SK-N-SH (cell line): ENCODE measurements at regions not wholly inside any gene's neighbourhood (a gene's known extent, or its start where the extent isn't known, plus 50 kb on each side); places are given as distances from the start of the nearest gene placed in this dataset.
A peak's percentile ranks its signal among the peaks of the same experiment; 100 is the strongest.

Experiments used
- CTCF ChIA-PET: fragments of 300-600, 350-600 bp; formaldehyde crosslinking; extraction: SDS; loops from one replicate; lab custom pipeline; 2021; lab: Yijun Ruan, JAX
- POLR2A ChIA-PET: fragments of 350-600 bp; sonication (Branson Sonifier 250); formaldehyde crosslinking; extraction: SDS; loops from one replicate; lab custom pipeline; 2020; ENCODE audit warnings: antibody characterized with exemption, inconsistent platforms; lab: Yijun Ruan, JAX
- DNase-seq: peaks from one replicate; pipeline ENCODE4 v3.0.0; 2012
- H2AFZ ChIP-seq: fragments of 200-600 bp; sonication (generic); 2 replicates; pipeline ENCODE4 v1.8.1; 2016; ENCODE audit warnings: antibody characterized with exemption, mild to moderate bottlenecking, low read depth
- H3F3A ChIP-seq: fragments of 200-600 bp; sonication (generic); replicated peaks from 2 replicates; pipeline ENCODE3; 2016; ENCODE audit warnings: antibody characterized with exemption, mild to moderate bottlenecking; ENCODE audit not compliant: insufficient read depth
- H3K27ac ChIP-seq, 2 experiments: fragments of 200-500 bp in 1 of 2; fragments of 200-600 bp in 1 of 2; sonication (Bioruptor generic) in 1 of 2; sonication (generic), shearing (Covaris generic) in 1 of 2; 2 replicates each; pipeline versions ENCODE4 v1.5.1 to v1.6.1; 2014 to 2016; ENCODE audit warnings: low read depth in 2 of 2, inconsistent platforms in 1 of 2, low read length in 1 of 2, mild to moderate bottlenecking in 1 of 2, mixed read lengths in 1 of 2
- H3K27me3 ChIP-seq: fragments of 200-600 bp; sonication (generic), shearing (Covaris generic); 2 replicates; pipeline ENCODE4 v1.6.1; 2016; ENCODE audit warnings: mixed run types; ENCODE audit not compliant: insufficient read depth
- H3K36me3 ChIP-seq, 2 experiments: fragments of 200-500 bp in 1 of 2; fragments of 200-600 bp in 1 of 2; sonication (Bioruptor generic) in 1 of 2; sonication (generic) in 1 of 2; replicated peaks in 1 of 2; 2 replicates each; pipeline versions ENCODE3 to v1.5.1; 2014 to 2016; ENCODE audit warnings: low read length in 1 of 2, mild to moderate bottlenecking in 1 of 2; ENCODE audit not compliant: insufficient read depth in 2 of 2, control insufficient read depth in 1 of 2
- H3K4me1 ChIP-seq, 2 experiments: fragments of 200-500 bp in 1 of 2; fragments of 200-600 bp in 1 of 2; sonication (Bioruptor generic) in 1 of 2; sonication (generic), shearing (Covaris generic) in 1 of 2; 2 replicates each; pipeline versions ENCODE4 v1.5.1 to v1.6.1; 2014 to 2016; ENCODE audit warnings: low read depth in 1 of 2, low read length in 1 of 2, mixed run types in 1 of 2; ENCODE audit not compliant: insufficient read depth in 2 of 2, control insufficient read depth in 1 of 2
- H3K4me2 ChIP-seq: fragments of 200-600 bp; sonication (generic), shearing (Covaris generic); 2 replicates; pipeline ENCODE4 v1.6.1; 2017; ENCODE audit warnings: mixed run types
- H3K4me3 ChIP-seq, 2 experiments: fragments of 200-500 bp in 1 of 2; fragments of 200-600 bp in 1 of 2; sonication (Bioruptor generic) in 1 of 2; sonication (generic), shearing (Covaris generic) in 1 of 2; 2 replicates each; pipeline versions ENCODE4 v1.5.1 to v1.8.1; 2014 to 2016; ENCODE audit warnings: low read depth in 2 of 2, inconsistent platforms in 1 of 2, low read length in 1 of 2, mild to moderate bottlenecking in 1 of 2, mixed read lengths in 1 of 2, moderate library complexity in 1 of 2
- H3K79me2 ChIP-seq: fragments of 200-600 bp; sonication (generic); 2 replicates; pipeline ENCODE4 v1.8.1; 2017; ENCODE audit warnings: mild to moderate bottlenecking; ENCODE audit not compliant: insufficient read depth
- H3K9ac ChIP-seq: fragments of 200-600 bp; sonication (generic); 2 replicates; pipeline ENCODE4 v1.6.1; 2017; ENCODE audit warnings: mixed run types
- H3K9me2 ChIP-seq: fragments of 200-600 bp; sonication (generic); 2 replicates; pipeline ENCODE4 v1.6.1; 2017; ENCODE audit warnings: mixed run types
- H3K9me3 ChIP-seq: fragments of 200-600 bp; sonication (generic); 2 replicates; pipeline ENCODE4 v1.6.1; 2017; ENCODE audit warnings: mixed run types, mild to moderate bottlenecking, moderate library complexity
- H4K20me1 ChIP-seq: fragments of 200-600 bp; sonication (generic); 2 replicates; pipeline ENCODE4 v1.6.1; 2017; ENCODE audit warnings: mild to moderate bottlenecking, mixed run types; ENCODE audit not compliant: insufficient read depth
- FOXM1 ChIP-seq: IDR thresholded peaks from 2 replicates; pipeline ENCODE4 v1.4.0; 2012; ENCODE audit warnings: low read depth, mild to moderate bottlenecking
- RAD21 ChIP-seq: IDR thresholded peaks from 2 replicates; pipeline ENCODE4 v1.6.1; 2012; ENCODE audit warnings: mild to moderate bottlenecking, low read length
- RCOR1 ChIP-seq: fragments of 150-350 bp; IDR thresholded peaks from 2 replicates; pipeline ENCODE4 v1.6.1; 2017; ENCODE audit warnings: antibody characterized with exemption, low read length
- RFX5 ChIP-seq: IDR thresholded peaks from 2 replicates; pipeline ENCODE4 v1.6.1; 2012; ENCODE audit warnings: mild to moderate bottlenecking, improper control_type of control experiment, low read length
- WGBS: methylation state at CpG from one replicate; pipeline ENCODE4 v1.1.6; 2017; ENCODE audit warnings: low lambda C conversion rate; 5-methylcytosine and 5-hydroxymethylcytosine counted together
- TF ChIP-seq, protein P1 (sequence below): IDR thresholded peaks from 2 replicates; pipeline ENCODE4 v1.4.0; 2012; ENCODE audit warnings: low read depth
- TF ChIP-seq, protein P2 (sequence below): IDR thresholded peaks from 2 replicates; pipeline ENCODE4 v1.6.1; 2012; ENCODE audit warnings: mild to moderate bottlenecking, low read depth, low read length, moderate library complexity
- TF ChIP-seq, protein P3 (sequence below): fragments of 150-350 bp; IDR thresholded peaks from 2 replicates; pipeline ENCODE4 v1.6.1; 2017; ENCODE audit warnings: antibody characterized with exemption, low read length, low read depth, borderline replicate concordance
- TF ChIP-seq, protein P4 (sequence below): IDR thresholded peaks from 2 replicates; pipeline ENCODE4 v1.4.0; 2012; ENCODE audit warnings: low read depth, borderline replicate concordance
- TF ChIP-seq, protein P5 (sequence below): fragments of 200-600 bp; sonication (generic); IDR thresholded peaks from 2 replicates; pipeline ENCODE4 v1.6.1; 2017; ENCODE audit warnings: antibody characterized with exemption, mild to moderate bottlenecking, moderate library complexity
- TF ChIP-seq, protein P6 (sequence below): IDR thresholded peaks from 2 replicates; pipeline ENCODE4 v1.4.0; 2012; ENCODE audit warnings: low read depth, borderline replicate concordance

DNA sequence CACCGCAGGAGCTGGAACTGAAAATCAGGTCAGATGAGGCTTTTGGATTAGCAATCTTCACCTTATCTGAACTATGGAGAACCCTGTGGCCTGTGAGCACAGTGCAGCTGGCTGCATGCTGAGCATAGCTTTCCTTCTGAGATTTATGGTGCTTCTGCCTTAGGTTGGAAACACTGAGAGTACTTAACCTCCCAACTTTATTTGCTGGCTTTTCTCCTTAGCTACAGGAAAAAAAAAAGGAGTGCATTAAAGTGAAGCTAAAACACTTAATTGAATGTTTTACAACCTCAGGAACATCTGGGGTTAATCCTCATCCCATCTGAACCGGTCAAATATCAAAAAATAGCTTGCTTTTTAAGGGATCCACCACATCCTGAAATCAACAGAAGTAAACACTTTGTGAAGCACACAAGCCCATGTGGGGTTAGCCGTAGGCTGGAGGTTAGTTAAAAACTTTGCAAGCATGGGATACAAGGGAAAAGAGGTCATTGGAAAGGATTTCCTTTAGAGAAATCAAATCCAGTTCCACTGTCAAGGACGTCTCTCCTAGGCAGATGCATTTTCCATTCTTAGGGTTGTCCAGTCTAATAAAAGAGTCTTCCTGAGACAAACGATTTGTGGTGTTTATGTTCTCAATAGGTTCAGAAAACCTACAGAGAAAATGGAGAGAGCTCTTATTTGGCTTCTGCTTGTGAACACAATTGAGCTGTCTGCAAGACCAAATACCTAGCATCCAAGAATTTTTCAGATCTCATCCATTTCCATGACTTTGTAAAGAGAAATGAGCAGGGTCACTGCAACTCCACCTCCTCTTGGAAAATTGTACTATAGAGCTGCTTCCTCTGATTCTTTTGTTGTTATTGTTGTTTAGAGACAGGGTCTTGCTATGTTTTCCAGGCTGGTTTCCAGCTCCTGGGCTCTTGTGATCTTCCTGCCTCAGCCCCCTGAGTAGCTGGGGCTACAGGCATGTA, 470.4 kb upstream of the IGFBP3 start:
- Histone ChIP-seq H2AFZ (no peak overlapping the region), H3K9me3 (no peaks in the 10 kb centered on the region), H3K27ac (no peak overlapping the region), H3K9me2 (no peaks in the 10 kb centered on the region), H3K79me2 (no peaks in the 10 kb centered on the region), H3K4me3 (no peak overlapping the region), H4K20me1 (no peaks in the 10 kb centered on the region), H3K4me1 (no peaks in the 10 kb centered on the region; a peak in 2 of 4 replicates), H3K36me3 (no peaks in the 10 kb centered on the region), H3F3A (peaks cover under 1% of the 10 kb centered on the region), H3K27me3 (no peaks in the 10 kb centered on the region), H3K4me2 (no peak overlapping the region), H3K9ac (no peak overlapping the region)
- 58% methylated on average over 5 of the region's 5 CpGs for WGBS
- CTCF ChIA-PET, result interaction anchor here (0.9 to 1.9 kb wide), 3 partner anchors 11 to 453 kb away, joined by 3 to 4 read pairs (median 3); no protein-coding TSS in a partner anchor
- no peak for DNase-seq
- POLR2A ChIA-PET, result no interaction called here
- TF ChIP-seq RAD21 (no peak), RCOR1 (no peak), FOXM1 (no peak), RFX5 (no peak)
- TF ChIP-seq, protein P1, sequence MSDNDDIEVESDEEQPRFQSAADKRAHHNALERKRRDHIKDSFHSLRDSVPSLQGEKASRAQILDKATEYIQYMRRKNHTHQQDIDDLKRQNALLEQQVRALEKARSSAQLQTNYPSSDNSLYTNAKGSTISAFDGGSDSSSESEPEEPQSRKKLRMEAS, result no peak
- TF ChIP-seq, protein P2, sequence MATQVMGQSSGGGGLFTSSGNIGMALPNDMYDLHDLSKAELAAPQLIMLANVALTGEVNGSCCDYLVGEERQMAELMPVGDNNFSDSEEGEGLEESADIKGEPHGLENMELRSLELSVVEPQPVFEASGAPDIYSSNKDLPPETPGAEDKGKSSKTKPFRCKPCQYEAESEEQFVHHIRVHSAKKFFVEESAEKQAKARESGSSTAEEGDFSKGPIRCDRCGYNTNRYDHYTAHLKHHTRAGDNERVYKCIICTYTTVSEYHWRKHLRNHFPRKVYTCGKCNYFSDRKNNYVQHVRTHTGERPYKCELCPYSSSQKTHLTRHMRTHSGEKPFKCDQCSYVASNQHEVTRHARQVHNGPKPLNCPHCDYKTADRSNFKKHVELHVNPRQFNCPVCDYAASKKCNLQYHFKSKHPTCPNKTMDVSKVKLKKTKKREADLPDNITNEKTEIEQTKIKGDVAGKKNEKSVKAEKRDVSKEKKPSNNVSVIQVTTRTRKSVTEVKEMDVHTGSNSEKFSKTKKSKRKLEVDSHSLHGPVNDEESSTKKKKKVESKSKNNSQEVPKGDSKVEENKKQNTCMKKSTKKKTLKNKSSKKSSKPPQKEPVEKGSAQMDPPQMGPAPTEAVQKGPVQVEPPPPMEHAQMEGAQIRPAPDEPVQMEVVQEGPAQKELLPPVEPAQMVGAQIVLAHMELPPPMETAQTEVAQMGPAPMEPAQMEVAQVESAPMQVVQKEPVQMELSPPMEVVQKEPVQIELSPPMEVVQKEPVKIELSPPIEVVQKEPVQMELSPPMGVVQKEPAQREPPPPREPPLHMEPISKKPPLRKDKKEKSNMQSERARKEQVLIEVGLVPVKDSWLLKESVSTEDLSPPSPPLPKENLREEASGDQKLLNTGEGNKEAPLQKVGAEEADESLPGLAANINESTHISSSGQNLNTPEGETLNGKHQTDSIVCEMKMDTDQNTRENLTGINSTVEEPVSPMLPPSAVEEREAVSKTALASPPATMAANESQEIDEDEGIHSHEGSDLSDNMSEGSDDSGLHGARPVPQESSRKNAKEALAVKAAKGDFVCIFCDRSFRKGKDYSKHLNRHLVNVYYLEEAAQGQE, result no peak
- TF ChIP-seq, protein P3, sequence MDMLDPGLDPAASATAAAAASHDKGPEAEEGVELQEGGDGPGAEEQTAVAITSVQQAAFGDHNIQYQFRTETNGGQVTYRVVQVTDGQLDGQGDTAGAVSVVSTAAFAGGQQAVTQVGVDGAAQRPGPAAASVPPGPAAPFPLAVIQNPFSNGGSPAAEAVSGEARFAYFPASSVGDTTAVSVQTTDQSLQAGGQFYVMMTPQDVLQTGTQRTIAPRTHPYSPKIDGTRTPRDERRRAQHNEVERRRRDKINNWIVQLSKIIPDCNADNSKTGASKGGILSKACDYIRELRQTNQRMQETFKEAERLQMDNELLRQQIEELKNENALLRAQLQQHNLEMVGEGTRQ, result no peak

DNA sequence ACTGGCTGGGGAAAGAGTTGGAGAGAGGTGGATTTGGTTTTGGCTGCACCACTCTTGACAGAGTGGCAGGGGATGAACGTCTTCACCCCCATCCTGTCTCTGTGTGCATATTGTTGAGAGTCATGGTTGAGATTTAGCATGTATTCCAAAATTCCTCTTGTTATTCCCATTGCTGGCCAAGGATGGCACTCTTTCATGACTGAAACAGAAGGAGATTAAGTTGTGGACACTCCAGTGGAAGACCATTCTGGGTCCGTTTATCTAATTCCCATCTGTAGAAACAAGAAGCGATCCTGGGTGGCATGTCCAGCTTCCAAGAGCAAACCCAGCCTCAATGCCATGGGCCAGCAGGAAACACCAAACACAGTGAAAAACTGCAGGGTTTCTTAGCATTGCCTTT, 469.0 kb upstream of the IGFBP3 start:
- no peaks in the 10 kb centered on the region for H3K79me2 ChIP-seq
- peaks cover 15% of the 10 kb centered on the region for H3F3A ChIP-seq
- no peak overlapping the region for H3K4me2 ChIP-seq
- H3K9me2 ChIP-seq, result no peaks in the 10 kb centered on the region
- no peak for DNase-seq
- no peak overlapping the region for H3K27ac ChIP-seq
- ChIA-PET POLR2A (no interaction called here), CTCF (interaction anchor here (0.5 kb wide), 1 partner anchor 10 kb away, joined by 3 read pairs; no protein-coding TSS in a partner anchor)
- no peak overlapping the region for H2AFZ ChIP-seq
- no peaks in the 10 kb centered on the region for H3K9me3 ChIP-seq
- WGBS, result 49% methylated on average over 3 of the region's 3 CpGs
- H3K4me3 ChIP-seq, result no peak overlapping the region
- H3K36me3 ChIP-seq, result no peaks in the 10 kb centered on the region
- TF ChIP-seq, protein P4, sequence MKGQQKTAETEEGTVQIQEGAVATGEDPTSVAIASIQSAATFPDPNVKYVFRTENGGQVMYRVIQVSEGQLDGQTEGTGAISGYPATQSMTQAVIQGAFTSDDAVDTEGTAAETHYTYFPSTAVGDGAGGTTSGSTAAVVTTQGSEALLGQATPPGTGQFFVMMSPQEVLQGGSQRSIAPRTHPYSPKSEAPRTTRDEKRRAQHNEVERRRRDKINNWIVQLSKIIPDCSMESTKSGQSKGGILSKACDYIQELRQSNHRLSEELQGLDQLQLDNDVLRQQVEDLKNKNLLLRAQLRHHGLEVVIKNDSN, result no peak
- TF ChIP-seq RCOR1, result no peak
- TF ChIP-seq, protein P5, sequence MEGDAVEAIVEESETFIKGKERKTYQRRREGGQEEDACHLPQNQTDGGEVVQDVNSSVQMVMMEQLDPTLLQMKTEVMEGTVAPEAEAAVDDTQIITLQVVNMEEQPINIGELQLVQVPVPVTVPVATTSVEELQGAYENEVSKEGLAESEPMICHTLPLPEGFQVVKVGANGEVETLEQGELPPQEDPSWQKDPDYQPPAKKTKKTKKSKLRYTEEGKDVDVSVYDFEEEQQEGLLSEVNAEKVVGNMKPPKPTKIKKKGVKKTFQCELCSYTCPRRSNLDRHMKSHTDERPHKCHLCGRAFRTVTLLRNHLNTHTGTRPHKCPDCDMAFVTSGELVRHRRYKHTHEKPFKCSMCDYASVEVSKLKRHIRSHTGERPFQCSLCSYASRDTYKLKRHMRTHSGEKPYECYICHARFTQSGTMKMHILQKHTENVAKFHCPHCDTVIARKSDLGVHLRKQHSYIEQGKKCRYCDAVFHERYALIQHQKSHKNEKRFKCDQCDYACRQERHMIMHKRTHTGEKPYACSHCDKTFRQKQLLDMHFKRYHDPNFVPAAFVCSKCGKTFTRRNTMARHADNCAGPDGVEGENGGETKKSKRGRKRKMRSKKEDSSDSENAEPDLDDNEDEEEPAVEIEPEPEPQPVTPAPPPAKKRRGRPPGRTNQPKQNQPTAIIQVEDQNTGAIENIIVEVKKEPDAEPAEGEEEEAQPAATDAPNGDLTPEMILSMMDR, result peak; percentile 39
- TF ChIP-seq, protein P6, sequence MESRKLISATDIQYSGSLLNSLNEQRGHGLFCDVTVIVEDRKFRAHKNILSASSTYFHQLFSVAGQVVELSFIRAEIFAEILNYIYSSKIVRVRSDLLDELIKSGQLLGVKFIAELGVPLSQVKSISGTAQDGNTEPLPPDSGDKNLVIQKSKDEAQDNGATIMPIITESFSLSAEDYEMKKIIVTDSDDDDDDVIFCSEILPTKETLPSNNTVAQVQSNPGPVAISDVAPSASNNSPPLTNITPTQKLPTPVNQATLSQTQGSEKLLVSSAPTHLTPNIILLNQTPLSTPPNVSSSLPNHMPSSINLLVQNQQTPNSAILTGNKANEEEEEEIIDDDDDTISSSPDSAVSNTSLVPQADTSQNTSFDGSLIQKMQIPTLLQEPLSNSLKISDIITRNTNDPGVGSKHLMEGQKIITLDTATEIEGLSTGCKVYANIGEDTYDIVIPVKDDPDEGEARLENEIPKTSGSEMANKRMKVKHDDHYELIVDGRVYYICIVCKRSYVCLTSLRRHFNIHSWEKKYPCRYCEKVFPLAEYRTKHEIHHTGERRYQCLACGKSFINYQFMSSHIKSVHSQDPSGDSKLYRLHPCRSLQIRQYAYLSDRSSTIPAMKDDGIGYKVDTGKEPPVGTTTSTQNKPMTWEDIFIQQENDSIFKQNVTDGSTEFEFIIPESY, result no peak
- H3K9ac ChIP-seq, result no peak overlapping the region
- peaks cover 0 to 3% of the 10 kb centered on the region in 2 experiments; a peak in 3 of 4 replicates for H3K4me1 ChIP-seq
- H3K27me3 ChIP-seq, result no peaks in the 10 kb centered on the region
- no peaks in the 10 kb centered on the region for H4K20me1 ChIP-seq
